ENCODE measurements at regions not wholly inside any gene's neighbourhood (a gene's known extent, or its start where the extent isn't known, plus 50 kb on each side); places are given as distances from the start of the nearest gene placed in this dataset.

- Mint-ChIP-seq H3K27me3 (no peaks in the 10 kb centered on the region), H3K4me1 (peaks cover 46% of the 10 kb centered on the region), H3K27ac (peak overlapping the region; percentile 7), H3K36me3 (no peaks in the 10 kb centered on the region), H3K4me3 (no peak overlapping the region), H3K9me3 (no peaks in the 10 kb centered on the region)
- ATAC-seq, result no peak
These were observed 90.9 kb upstream of the IKZF1 start for GRCh38 chr7:50213622-50214017.

- H3K27me3 Mint-ChIP-seq, result no peaks in the 10 kb centered on the region
- H3K36me3 Mint-ChIP-seq, result no peaks in the 10 kb centered on the region
- H3K4me3 Mint-ChIP-seq, result no peak overlapping the region
- ATAC-seq, result peak; percentile 79
- peak overlapping the region; percentile 57 for H3K27ac Mint-ChIP-seq
- peaks cover 53% of the 10 kb centered on the region for H3K4me1 Mint-ChIP-seq
- no peaks in the 10 kb centered on the region for H3K9me3 Mint-ChIP-seq
These were observed 91.6 kb upstream of the IKZF1 start for GRCh38 chr7:50212666-50213621.

- no peaks in the 10 kb centered on the region for H3K9me3 Mint-ChIP-seq
- no peaks in the 10 kb centered on the region for H3K36me3 Mint-ChIP-seq
- H3K4me1 Mint-ChIP-seq, result peaks cover 63% of the 10 kb centered on the region
- no peak for ATAC-seq
- peak overlapping the region; percentile 57 for H3K27ac Mint-ChIP-seq
- H3K4me3 Mint-ChIP-seq, result no peak overlapping the region
- no peaks in the 10 kb centered on the region for H3K27me3 Mint-ChIP-seq
These were observed 92.5 kb upstream of the IKZF1 start for GRCh38 chr7:50212016-50212325.

GRCh38 chr7:50211130-50212015, 93.1 kb upstream of the IKZF1 start:
- no peaks in the 10 kb centered on the region for H3K36me3 Mint-ChIP-seq

GRCh38 chr7:50210706-50211115, 93.8 kb upstream of the IKZF1 start:
- Mint-ChIP-seq H3K4me3 (no peak overlapping the region), H3K27ac (no peak overlapping the region), H3K4me1 (peaks cover 75% of the 10 kb centered on the region), H3K36me3 (no peaks in the 10 kb centered on the region), H3K27me3 (no peaks in the 10 kb centered on the region), H3K9me3 (no peaks in the 10 kb centered on the region)
- no peak for ATAC-seq

More at GRCh38 chr7:50211130-50212015, 93.1 kb upstream of the IKZF1 start:
- Mint-ChIP-seq H3K9me3 (no peaks in the 10 kb centered on the region), H3K4me1 (peaks cover 69% of the 10 kb centered on the region), H3K4me3 (no peak overlapping the region), H3K27me3 (no peaks in the 10 kb centered on the region), H3K27ac (peak overlapping the region; percentile 57)
- no peak for ATAC-seq

- H3K36me3 Mint-ChIP-seq, result no peaks in the 10 kb centered on the region
- H3K9me3 Mint-ChIP-seq, result no peaks in the 10 kb centered on the region
- H3K4me1 Mint-ChIP-seq, result peaks cover 81% of the 10 kb centered on the region
- no peak for ATAC-seq
- H3K4me3 Mint-ChIP-seq, result no peak overlapping the region
- peak overlapping the region; percentile 48 for H3K27ac Mint-ChIP-seq
- no peaks in the 10 kb centered on the region for H3K27me3 Mint-ChIP-seq
These were observed 94.9 kb upstream of the IKZF1 start for GRCh38 chr7:50209461-50210135.

- H3K4me3 Mint-ChIP-seq, result no peak overlapping the region
- H3K27ac Mint-ChIP-seq, result peak overlapping the region; percentile 65
- no peaks in the 10 kb centered on the region for H3K9me3 Mint-ChIP-seq
- no peak for ATAC-seq
- peaks cover 80% of the 10 kb centered on the region for H3K4me1 Mint-ChIP-seq
- H3K27me3 Mint-ChIP-seq, result no peaks in the 10 kb centered on the region
- H3K36me3 Mint-ChIP-seq, result no peaks in the 10 kb centered on the region
These were observed 96.0 kb upstream of the IKZF1 start for GRCh38 chr7:50208378-50208982.

- H3K36me3 Mint-ChIP-seq, result no peaks in the 10 kb centered on the region
- H3K4me3 Mint-ChIP-seq, result no peak overlapping the region
- no peak for ATAC-seq
- peak overlapping the region; percentile 65 for H3K27ac Mint-ChIP-seq
- no peaks in the 10 kb centered on the region for H3K27me3 Mint-ChIP-seq
- H3K4me1 Mint-ChIP-seq, result peaks cover 78% of the 10 kb centered on the region
- H3K9me3 Mint-ChIP-seq, result no peaks in the 10 kb centered on the region
These were observed 96.7 kb upstream of the IKZF1 start for GRCh38 chr7:50207686-50208255.

GRCh38 chr7:50207251-50207564, 97.3 kb upstream of the IKZF1 start:
- no peak overlapping the region for H3K4me3 Mint-ChIP-seq

GRCh38 chr7:50206453-50207250, 97.9 kb upstream of the IKZF1 start:
- Mint-ChIP-seq H3K27ac (peak overlapping the region; percentile 65), H3K4me3 (no peak overlapping the region), H3K27me3 (no peaks in the 10 kb centered on the region), H3K4me1 (peaks cover 67% of the 10 kb centered on the region), H3K36me3 (no peaks in the 10 kb centered on the region), H3K9me3 (no peaks in the 10 kb centered on the region)
- ATAC-seq, result peak; percentile 5

More at GRCh38 chr7:50207251-50207564, 97.3 kb upstream of the IKZF1 start:
- Mint-ChIP-seq H3K27me3 (no peaks in the 10 kb centered on the region), H3K27ac (peak overlapping the region; percentile 65), H3K9me3 (no peaks in the 10 kb centered on the region), H3K4me1 (peaks cover 72% of the 10 kb centered on the region), H3K36me3 (no peaks in the 10 kb centered on the region)
- no peak for ATAC-seq

GRCh38 chr7:50205011-50205410, 99.5 kb upstream of the IKZF1 start:
- H3K27ac Mint-ChIP-seq, result no peak overlapping the region
- H3K36me3 Mint-ChIP-seq, result no peaks in the 10 kb centered on the region
- ATAC-seq, result peak; percentile 13
- H3K4me1 Mint-ChIP-seq, result peaks cover 61% of the 10 kb centered on the region
- no peak overlapping the region for H3K4me3 Mint-ChIP-seq
- no peaks in the 10 kb centered on the region for H3K9me3 Mint-ChIP-seq
- H3K27me3 Mint-ChIP-seq, result no peaks in the 10 kb centered on the region

- Mint-ChIP-seq H3K9me3 (no peaks in the 10 kb centered on the region), H3K27me3 (no peaks in the 10 kb centered on the region), H3K36me3 (no peaks in the 10 kb centered on the region), H3K4me1 (peaks cover 58% of the 10 kb centered on the region), H3K4me3 (no peak overlapping the region), H3K27ac (peak overlapping the region; percentile 20)
- ATAC-seq, result no peak
These were observed 99.9 kb upstream of the IKZF1 start for GRCh38 chr7:50204581-50204980.

GRCh38 chr7:50203521-50203920, 101.0 kb upstream of the IKZF1 start:
- H3K27ac Mint-ChIP-seq, result peak overlapping the region; percentile 20
- H3K9me3 Mint-ChIP-seq, result no peaks in the 10 kb centered on the region
- peaks cover 64% of the 10 kb centered on the region for H3K4me1 Mint-ChIP-seq
- ATAC-seq, result no peak
- H3K4me3 Mint-ChIP-seq, result no peak overlapping the region
- no peaks in the 10 kb centered on the region for H3K27me3 Mint-ChIP-seq
- no peaks in the 10 kb centered on the region for H3K36me3 Mint-ChIP-seq

GRCh38 chr7:50202052-50202555, 102.4 kb upstream of the IKZF1 start:
- no peaks in the 10 kb centered on the region for H3K9me3 Mint-ChIP-seq
- no peak overlapping the region for H3K27ac Mint-ChIP-seq
- no peak for ATAC-seq
- H3K4me1 Mint-ChIP-seq, result peaks cover 56% of the 10 kb centered on the region
- H3K4me3 Mint-ChIP-seq, result no peak overlapping the region
- H3K36me3 Mint-ChIP-seq, result no peaks in the 10 kb centered on the region
- no peaks in the 10 kb centered on the region for H3K27me3 Mint-ChIP-seq
